HG03469 (cell line): ENCODE measurements at regions not wholly inside any gene's neighbourhood (a gene's known extent, or its start where the extent isn't known, plus 50 kb on each side); places are given as distances from the start of the nearest gene placed in this dataset.
A peak's percentile ranks its signal among the peaks of the same experiment; 100 is the strongest.

ENCODE experiments used
- ATAC-seq: cut with Tn5 transposase; IDR thresholded peaks from one replicate; pipeline ENCODE4 v1.9.1; 2021; ENCODE audit warnings: mild to moderate bottlenecking, moderate library complexity, moderate number of reproducible peaks; ENCODE audit not compliant: unreplicated experiment

- ATAC-seq: peak; percentile 67
Measured at GRCh38 chrX:30414144-30414543, 105.0 kb upstream of the NR0B1 start.

- no peak for ATAC-seq
Measured at GRCh38 chrX:30402366-30402765, 93.2 kb upstream of the NR0B1 start.

- no peak for ATAC-seq
Measured at GRCh38 chrX:30388325-30388724, 79.1 kb upstream of the NR0B1 start.

DNA sequence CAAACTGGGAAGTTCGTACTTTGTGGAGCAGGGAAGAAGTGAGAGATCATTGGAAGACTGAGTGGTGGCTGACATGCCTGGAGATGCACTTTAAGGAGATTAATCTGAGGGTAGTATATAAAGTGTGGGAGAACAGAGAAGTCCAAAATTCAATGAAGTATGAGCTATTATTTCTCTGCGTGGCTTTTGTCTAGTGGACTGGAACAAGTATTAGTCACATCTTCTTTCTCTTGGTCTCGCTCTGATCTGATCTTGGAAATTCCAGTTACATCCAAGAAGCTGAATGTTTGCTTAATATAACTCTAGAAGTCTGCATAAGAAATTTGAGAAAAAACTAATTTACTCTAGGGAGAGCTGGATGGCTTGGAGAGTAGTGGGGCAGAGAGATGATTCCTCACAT, 64.8 kb upstream of the NR0B1 start:
- ATAC-seq: no peak

- no peak for ATAC-seq
Measured at GRCh38 chrX:30373479-30373878, 64.3 kb upstream of the NR0B1 start.

DNA sequence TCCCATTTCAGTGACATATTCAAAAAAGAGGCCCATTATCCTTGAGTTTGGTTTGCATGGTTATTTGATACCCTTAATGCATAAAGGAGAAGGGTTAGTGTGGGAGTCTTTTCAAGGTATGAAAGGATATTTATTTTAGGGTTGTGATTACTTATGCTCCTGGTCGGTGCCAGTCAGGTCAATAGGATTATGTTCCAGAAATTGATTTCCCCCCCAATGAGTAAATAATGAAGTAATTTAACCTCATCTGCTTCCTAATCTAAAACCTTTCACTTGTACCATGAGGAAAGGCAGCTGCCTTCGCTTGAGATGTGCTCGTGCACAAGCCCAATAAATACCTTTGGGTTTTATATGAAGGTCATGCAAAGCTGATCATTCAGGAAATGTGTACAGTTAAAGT, 55.0 kb upstream of the NR0B1 start:
- ATAC-seq: no peak
